ENCODE measurements at regions not wholly inside any gene's neighbourhood (a gene's known extent, or its start where the extent isn't known, plus 50 kb on each side); places are given as distances from the start of the nearest gene placed in this dataset.
"Not testable (repeated sequence)": the region's sequence is repeated elsewhere in the genome, so short reads cannot be mapped to it uniquely, and the experiment has no call there.

- no peak for DNase-seq (ENCODE audit: low spot score)
Measured at GRCh38 chr5:93359296-93359959, 221.6 kb downstream of the NR2F1-AS1 start.

GRCh38 chr5:93358176-93358575 is 222.8 kb downstream of the NR2F1-AS1 start:
- DNase-seq (ENCODE audit: low spot score), result no peak

- no peak for DNase-seq (ENCODE audit: low spot score)
Measured at GRCh38 chr5:93357686-93358085, 223.3 kb downstream of the NR2F1-AS1 start.

- DNase-seq (ENCODE audit: low spot score), result no peak
Measured at GRCh38 chr5:93355691-93356090, 225.3 kb downstream of the NR2F1-AS1 start.

GRCh38 chr5:93352186-93352585 is 228.8 kb downstream of the NR2F1-AS1 start:
- DNase-seq (ENCODE audit: low spot score), result no peak

GRCh38 chr5:93349613-93350012 is 231.4 kb downstream of the NR2F1-AS1 start:
- no peak for DNase-seq (ENCODE audit: low spot score)

- no peak for DNase-seq (ENCODE audit: low spot score)
Measured at GRCh38 chr5:93348231-93348630, 232.8 kb downstream of the NR2F1-AS1 start.

- not testable (repeated sequence) for DNase-seq (ENCODE audit: low spot score)
Measured at GRCh38 chr5:93346850-93347249, 234.2 kb downstream of the NR2F1-AS1 start.

GRCh38 chr5:93346301-93346700 is 234.7 kb downstream of the NR2F1-AS1 start:
- DNase-seq (ENCODE audit: low spot score), result no peak

GRCh38 chr5:93343570-93343969 is 237.4 kb downstream of the NR2F1-AS1 start:
- DNase-seq (ENCODE audit: low spot score), result no peak

GRCh38 chr5:93342563-93343061 is 238.4 kb downstream of the NR2F1-AS1 start:
- no peak for DNase-seq (ENCODE audit: low spot score)

GRCh38 chr5:93340881-93341280 is 240.1 kb downstream of the NR2F1-AS1 start:
- no peak for DNase-seq (ENCODE audit: low spot score)

- DNase-seq (ENCODE audit: low spot score), result no peak
Measured at GRCh38 chr5:93337138-93337537, 243.9 kb downstream of the NR2F1-AS1 start.

GRCh38 chr5:93336330-93337110 is 244.5 kb downstream of the NR2F1-AS1 start:
- no peak for DNase-seq (ENCODE audit: low spot score)

GRCh38 chr5:93331863-93332262 is 249.2 kb downstream of the NR2F1-AS1 start:
- no peak for DNase-seq (ENCODE audit: low spot score)

- no peak for DNase-seq (ENCODE audit: low spot score)
Measured at GRCh38 chr5:93331241-93331640, 249.8 kb downstream of the NR2F1-AS1 start.

- DNase-seq (ENCODE audit: low spot score), result no peak
Measured at GRCh38 chr5:93330506-93330905, 250.5 kb downstream of the NR2F1-AS1 start.

- no peak for DNase-seq (ENCODE audit: low spot score)
Measured at GRCh38 chr5:93329756-93330155, 251.3 kb downstream of the NR2F1-AS1 start.

GRCh38 chr5:93328833-93329232 is 252.2 kb downstream of the NR2F1-AS1 start:
- no peak for DNase-seq (ENCODE audit: low spot score)

GRCh38 chr5:93327605-93328004 is 253.4 kb downstream of the NR2F1-AS1 start:
- no peak for DNase-seq (ENCODE audit: low spot score)

GRCh38 chr5:93325946-93326345 is 255.1 kb downstream of the NR2F1-AS1 start:
- DNase-seq (ENCODE audit: low spot score), result no peak

- no peak for DNase-seq (ENCODE audit: low spot score)
Measured at GRCh38 chr5:93322974-93323860, 257.8 kb downstream of the NR2F1-AS1 start.
